HepG2 (cell line): ENCODE measurements at regions not wholly inside any gene's neighbourhood (a gene's known extent, or its start where the extent isn't known, plus 50 kb on each side); places are given as distances from the start of the nearest gene placed in this dataset.

ENCODE experiments used
- ARID3A ChIP-seq: IDR thresholded peaks from 2 replicates; pipeline ENCODE4 v1.6.1; 2012; ENCODE audit warnings: low read depth, low read length, improper control_type of control experiment
- FOXC1 ChIP-seq: sonication (generic); formaldehyde crosslinking; IDR thresholded peaks from 2 replicates; pipeline ENCODE4 v1.8.0; 2022; ENCODE audit warnings: mild to moderate bottlenecking, missing genetic modification reagents, borderline replicate concordance
- HDAC6 ChIP-seq: fragments of 200-600 bp; sonication (generic); IDR thresholded peaks from 2 replicates; pipeline ENCODE4 v1.7.0; 2017; ENCODE audit warnings: mild to moderate bottlenecking, antibody characterized with exemption, low read length, low read depth
- MAFF ChIP-seq: IDR thresholded peaks from 2 replicates; pipeline ENCODE4 v1.6.1; 2011; ENCODE audit warnings: low read depth, low read length, improper control_type of control experiment
- NAIF1 ChIP-seq: sonication (generic); formaldehyde crosslinking; IDR thresholded peaks from 2 replicates; pipeline ENCODE4 v1.5.0; 2020; ENCODE audit warnings: mild to moderate bottlenecking, missing genetic modification reagents, borderline replicate concordance
- SOX5 ChIP-seq: IDR thresholded peaks from 2 replicates; pipeline ENCODE4 v1.6.1; 2016; ENCODE audit warnings: borderline replicate concordance
- TBL1XR1 ChIP-seq: fragments of 150-350 bp; IDR thresholded peaks from 2 replicates; pipeline ENCODE4 v1.6.1; 2014; ENCODE audit warnings: borderline replicate concordance, low read length; ENCODE audit not compliant: partially characterized antibody
- TCF12 ChIP-seq, 2 experiments: fragments of 450-650 bp in 1 of 2; sonication (generic) in 1 of 2; formaldehyde crosslinking in 1 of 2; IDR thresholded peaks; 2 replicates each; pipeline versions ENCODE4 v1.6.1 to v1.8.0; 2017 to 2022; ENCODE audit warnings: antibody characterized with exemption in 1 of 2, mild to moderate bottlenecking in 1 of 2, missing genetic modification reagents in 1 of 2, moderate library complexity in 1 of 2
- ZBTB26 ChIP-seq: IDR thresholded peaks from 2 replicates; pipeline ENCODE4 v1.6.1; 2016; ENCODE audit warnings: missing compliant biosample characterization, missing genetic modification reagents, borderline replicate concordance
- ZBTB33 ChIP-seq: sonication (generic); formaldehyde crosslinking; IDR thresholded peaks from 2 replicates; pipeline ENCODE4 v1.4.0; 2020; ENCODE audit warnings: missing genetic modification reagents
- ZNF484 ChIP-seq: sonication (generic); formaldehyde crosslinking; IDR thresholded peaks from 2 replicates; pipeline ENCODE4 v1.5.1; 2020; ENCODE audit warnings: mild to moderate bottlenecking, low read depth, missing genetic modification reagents, borderline replicate concordance
- ZNF616 ChIP-seq: sonication (generic); formaldehyde crosslinking; IDR thresholded peaks from 2 replicates; pipeline ENCODE4 v1.5.0; 2020; ENCODE audit warnings: low read depth, mild to moderate bottlenecking, missing genetic modification reagents
- TF ChIP-seq, protein P1 (sequence below): sonication (generic); formaldehyde crosslinking; IDR thresholded peaks from 2 replicates; pipeline ENCODE4 v1.5.0; 2020; ENCODE audit warnings: mild to moderate bottlenecking, missing genetic modification reagents, moderate library complexity
- TF ChIP-seq, protein P2 (sequence below), 2 experiments: IDR thresholded peaks; 2 replicates each; pipeline ENCODE4 v1.6.1; 2011 to 2012; ENCODE audit warnings: low read length in 2 of 2, borderline replicate concordance in 1 of 2, low read depth in 1 of 2, mild to moderate bottlenecking in 1 of 2, moderate library complexity in 1 of 2

- no peak for TF ChIP-seq ZBTB33 (CRISPR knock-in tag)
- TF ChIP-seq HDAC6 = no peak
- no peak for TF ChIP-seq ZBTB26 (CRISPR knock-in tag)
- TF ChIP-seq MAFF = no peak
- no peak for TF ChIP-seq TCF12 (IDR thresholded peaks at IDR 0.05)
- no peak for TF ChIP-seq TCF12 (CRISPR knock-in tag; IDR thresholded peaks at IDR 0.05)
- TF ChIP-seq ZNF616 (CRISPR knock-in tag) = no peak
- TF ChIP-seq ZNF484 (CRISPR knock-in tag) = no peak
- TF ChIP-seq TBL1XR1 = no peak
- TF ChIP-seq SOX5 (CRISPR knock-in tag) = no peak
- TF ChIP-seq, protein P1, sequence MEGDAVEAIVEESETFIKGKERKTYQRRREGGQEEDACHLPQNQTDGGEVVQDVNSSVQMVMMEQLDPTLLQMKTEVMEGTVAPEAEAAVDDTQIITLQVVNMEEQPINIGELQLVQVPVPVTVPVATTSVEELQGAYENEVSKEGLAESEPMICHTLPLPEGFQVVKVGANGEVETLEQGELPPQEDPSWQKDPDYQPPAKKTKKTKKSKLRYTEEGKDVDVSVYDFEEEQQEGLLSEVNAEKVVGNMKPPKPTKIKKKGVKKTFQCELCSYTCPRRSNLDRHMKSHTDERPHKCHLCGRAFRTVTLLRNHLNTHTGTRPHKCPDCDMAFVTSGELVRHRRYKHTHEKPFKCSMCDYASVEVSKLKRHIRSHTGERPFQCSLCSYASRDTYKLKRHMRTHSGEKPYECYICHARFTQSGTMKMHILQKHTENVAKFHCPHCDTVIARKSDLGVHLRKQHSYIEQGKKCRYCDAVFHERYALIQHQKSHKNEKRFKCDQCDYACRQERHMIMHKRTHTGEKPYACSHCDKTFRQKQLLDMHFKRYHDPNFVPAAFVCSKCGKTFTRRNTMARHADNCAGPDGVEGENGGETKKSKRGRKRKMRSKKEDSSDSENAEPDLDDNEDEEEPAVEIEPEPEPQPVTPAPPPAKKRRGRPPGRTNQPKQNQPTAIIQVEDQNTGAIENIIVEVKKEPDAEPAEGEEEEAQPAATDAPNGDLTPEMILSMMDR (CRISPR knock-in tag) = no peak
- TF ChIP-seq, protein P2, sequence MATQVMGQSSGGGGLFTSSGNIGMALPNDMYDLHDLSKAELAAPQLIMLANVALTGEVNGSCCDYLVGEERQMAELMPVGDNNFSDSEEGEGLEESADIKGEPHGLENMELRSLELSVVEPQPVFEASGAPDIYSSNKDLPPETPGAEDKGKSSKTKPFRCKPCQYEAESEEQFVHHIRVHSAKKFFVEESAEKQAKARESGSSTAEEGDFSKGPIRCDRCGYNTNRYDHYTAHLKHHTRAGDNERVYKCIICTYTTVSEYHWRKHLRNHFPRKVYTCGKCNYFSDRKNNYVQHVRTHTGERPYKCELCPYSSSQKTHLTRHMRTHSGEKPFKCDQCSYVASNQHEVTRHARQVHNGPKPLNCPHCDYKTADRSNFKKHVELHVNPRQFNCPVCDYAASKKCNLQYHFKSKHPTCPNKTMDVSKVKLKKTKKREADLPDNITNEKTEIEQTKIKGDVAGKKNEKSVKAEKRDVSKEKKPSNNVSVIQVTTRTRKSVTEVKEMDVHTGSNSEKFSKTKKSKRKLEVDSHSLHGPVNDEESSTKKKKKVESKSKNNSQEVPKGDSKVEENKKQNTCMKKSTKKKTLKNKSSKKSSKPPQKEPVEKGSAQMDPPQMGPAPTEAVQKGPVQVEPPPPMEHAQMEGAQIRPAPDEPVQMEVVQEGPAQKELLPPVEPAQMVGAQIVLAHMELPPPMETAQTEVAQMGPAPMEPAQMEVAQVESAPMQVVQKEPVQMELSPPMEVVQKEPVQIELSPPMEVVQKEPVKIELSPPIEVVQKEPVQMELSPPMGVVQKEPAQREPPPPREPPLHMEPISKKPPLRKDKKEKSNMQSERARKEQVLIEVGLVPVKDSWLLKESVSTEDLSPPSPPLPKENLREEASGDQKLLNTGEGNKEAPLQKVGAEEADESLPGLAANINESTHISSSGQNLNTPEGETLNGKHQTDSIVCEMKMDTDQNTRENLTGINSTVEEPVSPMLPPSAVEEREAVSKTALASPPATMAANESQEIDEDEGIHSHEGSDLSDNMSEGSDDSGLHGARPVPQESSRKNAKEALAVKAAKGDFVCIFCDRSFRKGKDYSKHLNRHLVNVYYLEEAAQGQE (IDR thresholded peaks at IDR 0.05; ENCODE audit: borderline replicate concordance in 1 of 2, low read depth in 1 of 2, low read length in 2 of 2) = no peak
- TF ChIP-seq NAIF1 (CRISPR knock-in tag) = no peak
- TF ChIP-seq ARID3A = no peak
- TF ChIP-seq FOXC1 (CRISPR knock-in tag) = no peak
Measured at GRCh38 chr1:91129017-91129416, 107.2 kb upstream of the ZNF644 start.
